Ascending aorta (tissue), 2 donors: ENCODE measurements at regions not wholly inside any gene's neighbourhood (a gene's known extent, or its start where the extent isn't known, plus 50 kb on each side); places are given as distances from the start of the nearest gene placed in this dataset.

Experiments used
- DNase-seq, 2 donors: peaks; one replicate each; pipeline ENCODE4 v3.0.0-alpha.2; 2019; ENCODE audit warnings: low spot score in 2 of 2
- H3K27ac ChIP-seq, 2 donors: fragments of 200-600 bp; sonication (generic); one replicate each; pipeline ENCODE4 v1.5.1; 2016 to 2017; ENCODE audit warnings: mild to moderate bottlenecking in 1 of 2
- H3K27me3 ChIP-seq: fragments of 200-600 bp; sonication (generic); one replicate; pipeline ENCODE4 v1.5.1; 2017
- H3K36me3 ChIP-seq, 2 donors: fragments of 200-600 bp; sonication (generic); one replicate each; pipeline ENCODE4 v1.5.1; 2016
- H3K4me1 ChIP-seq, 2 donors: fragments of 200-600 bp; sonication (generic); one replicate each; pipeline ENCODE4 v1.5.1; 2016 to 2017; ENCODE audit warnings: mild to moderate bottlenecking in 1 of 2
- H3K4me3 ChIP-seq, 2 donors: fragments of 200-600 bp; sonication (generic); one replicate each; pipeline ENCODE4 v1.5.1; 2016 to 2017; ENCODE audit warnings: mild to moderate bottlenecking in 1 of 2
- H3K9me3 ChIP-seq, 2 donors: fragments of 200-600 bp; sonication (generic); one replicate each; pipeline ENCODE4 v1.5.1; 2016
- intact Hi-C: fragments of 100-400 bp; cut with DNase I; formaldehyde crosslinking; loops from one replicate; pipeline ENCODE4 v1.15.1; 2023
- TF ChIP-seq, protein P1 (sequence below), 3 experiments: fragments of 200-600 bp in 2 of 3; fragments of 450-650 bp in 1 of 3; sonication (generic) in 2 of 3; IDR thresholded peaks; one replicate each; pipeline ENCODE4 v1.5.1; 2016 to 2019; ENCODE audit warnings: antibody characterized with exemption in 3 of 3, mild to moderate bottlenecking in 1 of 3, moderate library complexity in 1 of 3

DNA sequence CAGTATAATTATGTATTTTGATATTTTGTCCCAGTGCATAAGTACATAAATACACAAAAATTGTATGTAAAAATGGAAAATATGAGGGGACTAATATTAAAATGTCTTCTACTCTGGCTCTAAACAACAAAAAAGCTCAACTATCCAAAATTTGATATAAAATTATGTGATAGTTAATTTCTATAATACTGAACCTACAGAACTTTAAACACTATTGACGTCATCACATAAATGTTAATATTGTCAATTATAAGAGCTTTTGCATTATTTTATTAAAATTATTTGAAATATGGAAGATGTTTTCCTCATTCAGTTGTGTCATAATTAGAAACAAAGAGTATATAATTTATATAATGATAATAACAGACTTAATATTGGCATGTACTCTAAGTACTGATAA lies 1139.7 kb upstream of the TMEFF2 start:
- Histone ChIP-seq H3K9me3 (no peaks in the 10 kb centered on the region), H3K4me3 (no peak overlapping the region), H3K27ac (no peak overlapping the region), H3K27me3 (no peaks in the 10 kb centered on the region), H3K36me3 (no peaks in the 10 kb centered on the region), H3K4me1 (no peaks in the 10 kb centered on the region)
- intact Hi-C loops, result no loop called here
- DNase-seq, result no peak
- TF ChIP-seq, protein P1, sequence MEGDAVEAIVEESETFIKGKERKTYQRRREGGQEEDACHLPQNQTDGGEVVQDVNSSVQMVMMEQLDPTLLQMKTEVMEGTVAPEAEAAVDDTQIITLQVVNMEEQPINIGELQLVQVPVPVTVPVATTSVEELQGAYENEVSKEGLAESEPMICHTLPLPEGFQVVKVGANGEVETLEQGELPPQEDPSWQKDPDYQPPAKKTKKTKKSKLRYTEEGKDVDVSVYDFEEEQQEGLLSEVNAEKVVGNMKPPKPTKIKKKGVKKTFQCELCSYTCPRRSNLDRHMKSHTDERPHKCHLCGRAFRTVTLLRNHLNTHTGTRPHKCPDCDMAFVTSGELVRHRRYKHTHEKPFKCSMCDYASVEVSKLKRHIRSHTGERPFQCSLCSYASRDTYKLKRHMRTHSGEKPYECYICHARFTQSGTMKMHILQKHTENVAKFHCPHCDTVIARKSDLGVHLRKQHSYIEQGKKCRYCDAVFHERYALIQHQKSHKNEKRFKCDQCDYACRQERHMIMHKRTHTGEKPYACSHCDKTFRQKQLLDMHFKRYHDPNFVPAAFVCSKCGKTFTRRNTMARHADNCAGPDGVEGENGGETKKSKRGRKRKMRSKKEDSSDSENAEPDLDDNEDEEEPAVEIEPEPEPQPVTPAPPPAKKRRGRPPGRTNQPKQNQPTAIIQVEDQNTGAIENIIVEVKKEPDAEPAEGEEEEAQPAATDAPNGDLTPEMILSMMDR (IDR thresholded peaks at IDR 0.05), result no peak

DNA sequence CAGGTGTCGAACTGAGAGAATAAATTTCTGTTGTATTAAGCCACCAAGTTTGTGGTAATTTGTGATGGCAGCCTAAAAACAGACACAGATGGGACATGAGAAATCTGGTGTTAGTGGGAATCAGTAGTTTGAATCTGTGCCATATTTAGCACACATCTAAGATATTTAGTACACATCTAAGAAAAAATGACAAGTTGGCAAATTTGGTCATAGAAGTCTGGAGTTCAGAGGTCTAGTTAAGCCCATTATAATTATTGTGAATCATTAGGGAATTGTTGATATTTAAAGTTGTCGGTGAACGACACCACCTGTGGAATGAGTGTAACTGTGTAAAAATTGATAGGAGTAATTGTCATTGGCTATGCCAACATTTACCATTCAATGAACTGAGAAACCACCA lies 1138.8 kb upstream of the TMEFF2 start:
- no peaks in the 10 kb centered on the region for H3K36me3 ChIP-seq
- H3K4me3 ChIP-seq, result no peak overlapping the region
- intact Hi-C loops, result no loop called here
- TF ChIP-seq, protein P1 (IDR thresholded peaks at IDR 0.05), result no peak
- H3K9me3 ChIP-seq, result no peaks in the 10 kb centered on the region
- no peak overlapping the region for H3K27ac ChIP-seq
- no peak for DNase-seq
- no peaks in the 10 kb centered on the region for H3K27me3 ChIP-seq
- no peaks in the 10 kb centered on the region for H3K4me1 ChIP-seq

DNA sequence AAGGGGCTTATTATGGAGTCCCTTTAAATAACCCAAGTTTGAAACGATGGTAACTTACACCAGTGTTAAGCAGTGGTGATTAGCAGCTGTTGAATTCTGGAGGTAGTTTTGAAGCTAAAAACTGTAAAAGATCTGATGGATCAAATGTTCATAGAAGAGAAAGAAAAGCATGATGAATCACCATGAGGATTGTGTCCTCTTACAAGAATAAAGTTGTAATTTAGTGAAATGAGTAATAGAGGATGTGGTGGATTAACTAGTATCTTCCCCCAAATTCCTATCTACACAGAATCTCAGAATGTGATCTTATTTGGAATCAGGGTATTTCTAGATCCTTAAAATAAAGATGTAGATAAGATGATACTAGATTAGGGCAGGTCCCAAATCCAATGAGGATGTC lies 1138.2 kb upstream of the TMEFF2 start:
- Histone ChIP-seq H3K9me3 (no peaks in the 10 kb centered on the region), H3K4me3 (no peak overlapping the region), H3K27me3 (no peaks in the 10 kb centered on the region), H3K27ac (no peak overlapping the region), H3K4me1 (no peaks in the 10 kb centered on the region), H3K36me3 (no peaks in the 10 kb centered on the region)
- intact Hi-C loops, result no loop called here
- TF ChIP-seq, protein P1 (IDR thresholded peaks at IDR 0.05), result no peak
- no peak for DNase-seq

DNA sequence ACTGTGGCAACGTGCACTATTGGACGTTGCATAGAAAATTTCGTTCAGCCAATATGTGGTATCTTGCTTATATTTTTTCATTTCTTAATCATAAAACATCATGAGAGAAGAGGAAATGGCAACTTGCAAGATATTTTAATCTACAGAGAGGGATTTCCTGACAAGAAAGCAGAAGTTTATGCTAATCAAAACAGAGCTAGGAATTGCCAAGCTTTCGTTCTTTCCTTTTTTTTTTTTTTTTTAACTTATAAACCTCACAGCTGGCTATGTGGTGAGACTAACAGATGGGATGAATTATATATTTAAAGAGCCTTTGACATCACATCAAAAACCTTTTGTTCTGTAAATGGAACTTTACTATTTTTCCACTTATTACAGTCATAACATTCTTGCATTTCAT lies 1136.9 kb upstream of the TMEFF2 start:
- Histone ChIP-seq H3K27ac (no peak overlapping the region), H3K9me3 (no peaks in the 10 kb centered on the region), H3K36me3 (no peaks in the 10 kb centered on the region), H3K4me3 (no peak overlapping the region), H3K27me3 (no peaks in the 10 kb centered on the region), H3K4me1 (no peaks in the 10 kb centered on the region)
- no peak for DNase-seq
- TF ChIP-seq, protein P1 (IDR thresholded peaks at IDR 0.05), result no peak
- intact Hi-C loops, result no loop called here

DNA sequence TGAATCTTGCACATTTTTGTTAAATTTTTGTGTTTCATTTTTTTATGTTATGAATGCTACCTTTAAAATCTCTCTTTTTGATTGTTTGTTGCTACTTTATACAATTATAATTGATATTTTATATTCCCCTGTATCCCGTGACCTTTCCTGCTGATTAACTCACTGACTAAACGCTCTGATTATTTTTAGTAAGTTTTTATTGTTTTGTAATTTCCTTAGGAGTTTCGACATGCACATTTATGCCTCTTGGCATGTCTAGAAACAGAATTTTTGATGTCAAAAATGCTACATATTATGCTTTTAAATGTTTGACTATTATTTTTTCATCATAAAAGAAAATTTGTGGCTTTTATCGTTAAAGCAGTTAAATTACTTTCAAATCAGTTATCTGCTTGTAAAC lies 1131.6 kb upstream of the TMEFF2 start:
- TF ChIP-seq, protein P1 (IDR thresholded peaks at IDR 0.05), result no peak
- Histone ChIP-seq H3K9me3 (no peaks in the 10 kb centered on the region), H3K36me3 (no peaks in the 10 kb centered on the region), H3K4me3 (no peak overlapping the region), H3K27ac (no peak overlapping the region), H3K4me1 (no peaks in the 10 kb centered on the region), H3K27me3 (no peaks in the 10 kb centered on the region)
- intact Hi-C loops, result no loop called here
- DNase-seq, result no peak

DNA sequence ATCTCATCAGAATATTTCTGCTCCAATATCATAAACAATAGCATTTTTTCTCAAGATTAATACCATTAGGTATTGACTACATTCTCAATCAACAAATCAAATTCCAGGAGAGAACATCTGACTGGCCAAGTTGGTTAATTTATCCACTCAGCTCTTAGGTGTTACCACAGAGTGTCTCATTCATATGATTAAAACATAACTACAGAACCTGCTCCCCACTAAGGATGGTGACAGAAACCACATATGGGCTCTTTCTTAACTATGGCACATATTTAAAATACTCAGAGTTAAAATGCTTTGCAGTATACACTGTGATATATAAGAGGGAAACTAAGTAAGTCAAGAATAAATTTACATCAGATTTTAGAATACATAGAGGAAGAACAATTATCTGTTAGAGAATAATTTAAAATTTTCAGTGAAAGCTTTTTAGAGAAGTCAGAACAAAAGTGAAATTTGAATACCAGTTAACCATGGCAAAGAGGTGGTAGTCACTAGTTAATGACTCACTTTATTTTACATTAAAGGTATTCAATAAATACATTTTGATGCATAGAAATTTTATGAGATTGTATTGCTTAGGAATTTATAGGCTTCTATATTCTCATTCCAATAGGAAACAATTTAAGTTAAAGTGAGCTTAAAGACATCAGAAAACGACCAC lies 1120.8 kb upstream of the TMEFF2 start:
- Histone ChIP-seq H3K4me3 (no peak overlapping the region), H3K27me3 (no peaks in the 10 kb centered on the region), H3K27ac (no peak overlapping the region), H3K4me1 (no peaks in the 10 kb centered on the region), H3K9me3 (no peaks in the 10 kb centered on the region), H3K36me3 (no peaks in the 10 kb centered on the region)
- TF ChIP-seq, protein P1 (IDR thresholded peaks at IDR 0.05), result no peak
- DNase-seq, result no peak
- intact Hi-C loops, result no loop called here
